GM20000 (cell line): ENCODE measurements at regions not wholly inside any gene's neighbourhood (a gene's known extent, or its start where the extent isn't known, plus 50 kb on each side); places are given as distances from the start of the nearest gene placed in this dataset.

Source experiments
- DNase-seq: peaks from one replicate; pipeline ENCODE4 v3.0.0; 2012; ENCODE audit warnings: low spot score
- CTCF ChIP-seq: IDR thresholded peaks from 2 replicates; pipeline ENCODE4 v1.5.1; 2012; ENCODE audit warnings: mild to moderate bottlenecking, control low read depth; ENCODE audit errors: extremely low read depth, missing control alignments

- no peak for TF ChIP-seq CTCF
- DNase-seq = no peak
Observed at GRCh38 chr4:117387072-117387471, 301.7 kb upstream of the TRAM1L1 start.

GRCh38 chr4:117400039-117400835 lies 314.9 kb upstream of the TRAM1L1 start:
- no peak for DNase-seq
- no peak for TF ChIP-seq CTCF

- no peak for DNase-seq
- TF ChIP-seq CTCF = no peak
Observed at GRCh38 chr4:117412661-117413060, 327.3 kb upstream of the TRAM1L1 start.

GRCh38 chr4:117417856-117418255 lies 332.5 kb upstream of the TRAM1L1 start:
- no peak for DNase-seq
- TF ChIP-seq CTCF = no peak

GRCh38 chr4:117420948-117421347 lies 335.6 kb upstream of the TRAM1L1 start:
- no peak for TF ChIP-seq CTCF
- DNase-seq = no peak

- TF ChIP-seq CTCF = no peak
- DNase-seq = no peak
Observed at GRCh38 chr4:117421706-117422105, 336.3 kb upstream of the TRAM1L1 start.

GRCh38 chr4:117422297-117422696 lies 336.9 kb upstream of the TRAM1L1 start:
- DNase-seq = no peak
- TF ChIP-seq CTCF = no peak
